HG02623 (cell line): ENCODE measurements at regions not wholly inside any gene's neighbourhood (a gene's known extent, or its start where the extent isn't known, plus 50 kb on each side); places are given as distances from the start of the nearest gene placed in this dataset.

Experiments
- ATAC-seq: cut with Tn5 transposase; IDR thresholded peaks from one replicate; pipeline ENCODE4 v1.9.1; 2021; ENCODE audit warnings: moderate library complexity; ENCODE audit not compliant: unreplicated experiment

GRCh38 chr5:107294211-107294550 lies 376.6 kb downstream of the EFNA5 start:
- ATAC-seq = peak; percentile 60

GRCh38 chr5:107293541-107294210 lies 377.1 kb downstream of the EFNA5 start:
- ATAC-seq = no peak

- ATAC-seq = no peak
Observed at GRCh38 chr5:107291866-107292265, 378.9 kb downstream of the EFNA5 start.

- no peak for ATAC-seq
Observed at GRCh38 chr5:107290780-107291398, 379.8 kb downstream of the EFNA5 start.

- ATAC-seq = peak; percentile 85
Observed at GRCh38 chr5:107289030-107289714, 381.6 kb downstream of the EFNA5 start.

GRCh38 chr5:107286447-107287098 lies 384.2 kb downstream of the EFNA5 start:
- no peak for ATAC-seq

- ATAC-seq = peak; percentile 36
Observed at GRCh38 chr5:107285772-107286171, 385.0 kb downstream of the EFNA5 start.

GRCh38 chr5:107284822-107285525 lies 385.8 kb downstream of the EFNA5 start:
- no peak for ATAC-seq

GRCh38 chr5:107282061-107282460 lies 388.7 kb downstream of the EFNA5 start:
- ATAC-seq = no peak

- ATAC-seq = no peak
Observed at GRCh38 chr5:107278774-107279173, 392.0 kb downstream of the EFNA5 start.

- ATAC-seq = no peak
Observed at GRCh38 chr5:107277485-107278125, 393.1 kb downstream of the EFNA5 start.

GRCh38 chr5:107275333-107275732 lies 395.4 kb downstream of the EFNA5 start:
- no peak for ATAC-seq

GRCh38 chr5:107274571-107274970 lies 396.2 kb downstream of the EFNA5 start:
- no peak for ATAC-seq

GRCh38 chr5:107272954-107273353 lies 397.8 kb downstream of the EFNA5 start:
- ATAC-seq = no peak

- no peak for ATAC-seq
Observed at GRCh38 chr5:107272509-107272908, 398.2 kb downstream of the EFNA5 start.

- no peak for ATAC-seq
Observed at GRCh38 chr5:107271682-107272350, 398.9 kb downstream of the EFNA5 start.

GRCh38 chr5:107270561-107270960 lies 400.2 kb downstream of the EFNA5 start:
- no peak for ATAC-seq

GRCh38 chr5:107269678-107270077 lies 401.1 kb downstream of the EFNA5 start:
- no peak for ATAC-seq

GRCh38 chr5:107269256-107269655 lies 401.5 kb downstream of the EFNA5 start:
- ATAC-seq = no peak

- no peak for ATAC-seq
Observed at GRCh38 chr5:107268241-107268640, 402.5 kb downstream of the EFNA5 start.
